WTC11 (cell line): ENCODE measurements at regions not wholly inside any gene's neighbourhood (a gene's known extent, or its start where the extent isn't known, plus 50 kb on each side); places are given as distances from the start of the nearest gene placed in this dataset.

ENCODE experiments used
- ATAC-seq: fragments of 200-7000 bp; cut with Tn5 transposase; 2 replicates; pipeline ENCODE4 v1.10.0; 2021; ENCODE audit warnings: mild to moderate bottlenecking, moderate library complexity
- CTCF ChIA-PET: fragments of 300-600 bp; sonication (Branson Sonifier 250); formaldehyde crosslinking; loops from one replicate; lab custom pipeline; 2021; ENCODE audit warnings: antibody characterized with exemption; lab: Charles Lee
- POLR2A ChIA-PET: fragments of 350-600 bp; sonication (Branson Sonifier 250); formaldehyde crosslinking; loops from one replicate; lab custom pipeline; 2021; ENCODE audit warnings: antibody characterized with exemption; lab: Charles Lee
- DNase-seq: peaks from one replicate; pipeline ENCODE4 v3.0.0; 2021; ENCODE audit warnings: low spot score
- H3K27ac Mint-ChIP-seq: 2 replicates; pipeline ENCODE4 v1.8.0; 2021; ENCODE audit warnings: mixed read lengths
- H3K27me3 Mint-ChIP-seq: 2 replicates; pipeline ENCODE4 v1.8.0; 2021; ENCODE audit warnings: low read depth, mild to moderate bottlenecking, moderate library complexity, mixed read lengths
- H3K36me3 Mint-ChIP-seq: 2 replicates; pipeline ENCODE4 v1.8.0; 2021; ENCODE audit warnings: mixed read lengths
- H3K4me1 Mint-ChIP-seq: 2 replicates; pipeline ENCODE4 v1.8.0; 2022; ENCODE audit warnings: mixed read lengths
- H3K4me3 Mint-ChIP-seq: 2 replicates; pipeline ENCODE4 v1.8.0; 2021; ENCODE audit warnings: mild to moderate bottlenecking, moderate library complexity, mixed read lengths
- H3K9me3 Mint-ChIP-seq: 2 replicates; pipeline ENCODE4 v1.8.0; 2021; ENCODE audit warnings: mixed read lengths
- CREB1 ChIP-seq: sonication (generic); formaldehyde crosslinking; IDR thresholded peaks from 2 replicates; pipeline ENCODE4 v1.8.0; 2023; ENCODE audit warnings: mild to moderate bottlenecking, missing genetic modification reagents
- GABPB1 ChIP-seq: sonication (generic); formaldehyde crosslinking; IDR thresholded peaks from 2 replicates; pipeline ENCODE4 v1.8.1; 2023; ENCODE audit warnings: mild to moderate bottlenecking, missing genetic modification reagents
- JAZF1 ChIP-seq: fragments of 250-450 bp; sonication (Bioruptor Pico); IDR thresholded peaks from 2 replicates; pipeline ENCODE4 v1.9.0; 2021; ENCODE audit warnings: moderate library complexity, mild to moderate bottlenecking, inconsistent platforms
- MYBL2 ChIP-seq: sonication (generic); formaldehyde crosslinking; IDR thresholded peaks from 2 replicates; pipeline ENCODE4 v1.8.1; 2023; ENCODE audit warnings: mild to moderate bottlenecking, moderate library complexity, missing genetic modification reagents
- NR1H2 ChIP-seq: sonication (generic); formaldehyde crosslinking; IDR thresholded peaks from 2 replicates; pipeline ENCODE4 v1.9.0; 2021; ENCODE audit warnings: mild to moderate bottlenecking, moderate library complexity, missing genetic modification reagents
- RORB ChIP-seq: fragments of 250-450 bp; sonication (Bioruptor Pico); IDR thresholded peaks from 2 replicates; pipeline ENCODE4 v1.9.0; 2021; ENCODE audit warnings: mild to moderate bottlenecking
- SOX15 ChIP-seq: fragments of 250-450 bp; sonication (Bioruptor Pico); IDR thresholded peaks from 2 replicates; pipeline ENCODE4 v1.9.0; 2021; ENCODE audit warnings: mild to moderate bottlenecking
- ZNF219 ChIP-seq: sonication (generic); formaldehyde crosslinking; IDR thresholded peaks from 2 replicates; pipeline ENCODE4 v1.8.0; 2023; ENCODE audit warnings: missing genetic modification reagents, mild to moderate bottlenecking, borderline replicate concordance
- ZNF232 ChIP-seq: sonication (generic); formaldehyde crosslinking; IDR thresholded peaks from 2 replicates; pipeline ENCODE4 v1.8.0; 2022; ENCODE audit warnings: mild to moderate bottlenecking, missing genetic modification reagents
- ZNF396 ChIP-seq: fragments of 250-450 bp; sonication (Bioruptor Pico); IDR thresholded peaks from 2 replicates; pipeline ENCODE4 v1.8.0; 2021; ENCODE audit warnings: mild to moderate bottlenecking, moderate library complexity, borderline replicate concordance
- TF ChIP-seq, protein P1 (sequence below): fragments of 250-450 bp; sonication (Bioruptor Pico); IDR thresholded peaks from 2 replicates; pipeline ENCODE4 v1.9.0; 2021; ENCODE audit warnings: mild to moderate bottlenecking
- TF ChIP-seq, protein P2 (sequence below): fragments of 250-450 bp; sonication (Bioruptor Pico); IDR thresholded peaks from 2 replicates; pipeline ENCODE4 v1.8.0; 2021; ENCODE audit warnings: mild to moderate bottlenecking
- TF ChIP-seq, protein P3 (sequence below): sonication (generic); formaldehyde crosslinking; IDR thresholded peaks from 2 replicates; pipeline ENCODE4 v1.8.0; 2023; ENCODE audit warnings: mild to moderate bottlenecking, missing genetic modification reagents
- TF ChIP-seq, protein P4 (sequence below): sonication (generic); formaldehyde crosslinking; conservative IDR thresholded peaks from 2 replicates; pipeline ENCODE4 v1.8.1; 2023; ENCODE audit warnings: mild to moderate bottlenecking, low read depth, missing genetic modification reagents, moderate library complexity
- TF ChIP-seq, protein P5 (sequence below): fragments of 250-450 bp; sonication (Bioruptor Pico); IDR thresholded peaks from 2 replicates; pipeline ENCODE4 v1.9.0; 2021; ENCODE audit warnings: mild to moderate bottlenecking, borderline replicate concordance
- TF ChIP-seq, protein P6 (sequence below): sonication (generic); formaldehyde crosslinking; IDR thresholded peaks from 2 replicates; pipeline ENCODE4 v1.8.0; 2023; ENCODE audit warnings: missing genetic modification reagents

DNA sequence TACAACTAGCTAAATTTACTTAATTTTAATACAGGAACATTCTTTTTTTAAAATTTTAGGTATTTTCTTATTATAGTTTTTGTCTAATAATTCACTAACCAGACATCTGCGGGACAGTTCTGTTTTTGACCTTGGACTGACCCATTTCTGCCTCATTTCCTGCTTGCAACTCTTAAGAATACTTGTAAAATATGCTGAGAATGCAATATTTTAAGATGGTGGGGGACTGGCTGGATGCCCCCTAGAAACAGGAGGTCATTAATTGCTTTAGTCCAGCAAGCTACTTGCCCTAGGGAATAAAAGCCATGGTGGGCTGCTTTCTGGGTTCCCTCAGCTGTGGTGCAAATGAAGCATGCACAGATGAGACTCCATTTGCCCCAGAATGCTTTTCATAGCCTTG, 2348.4 kb downstream of the PCDH7 start:
- no peak overlapping the region for H3K4me3 Mint-ChIP-seq
- no peak overlapping the region for H3K27ac Mint-ChIP-seq
- peaks cover 10% of the 10 kb centered on the region for H3K36me3 Mint-ChIP-seq
- DNase-seq (no peak), ATAC-seq (no peak)
- ChIA-PET POLR2A (no interaction called here), CTCF (no interaction called here)
- TF ChIP-seq JAZF1 (no peak), NR1H2 (no peak), RORB (no peak), MYBL2 (CRISPR knock-in tag) (no peak), SOX15 (CRISPR knock-in tag) (no peak), ZNF396 (no peak), GABPB1 (CRISPR knock-in tag) (no peak)
- TF ChIP-seq, protein P1, sequence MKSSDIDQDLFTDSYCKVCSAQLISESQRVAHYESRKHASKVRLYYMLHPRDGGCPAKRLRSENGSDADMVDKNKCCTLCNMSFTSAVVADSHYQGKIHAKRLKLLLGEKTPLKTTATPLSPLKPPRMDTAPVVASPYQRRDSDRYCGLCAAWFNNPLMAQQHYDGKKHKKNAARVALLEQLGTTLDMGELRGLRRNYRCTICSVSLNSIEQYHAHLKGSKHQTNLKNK = no peak
- TF ChIP-seq, protein P2, sequence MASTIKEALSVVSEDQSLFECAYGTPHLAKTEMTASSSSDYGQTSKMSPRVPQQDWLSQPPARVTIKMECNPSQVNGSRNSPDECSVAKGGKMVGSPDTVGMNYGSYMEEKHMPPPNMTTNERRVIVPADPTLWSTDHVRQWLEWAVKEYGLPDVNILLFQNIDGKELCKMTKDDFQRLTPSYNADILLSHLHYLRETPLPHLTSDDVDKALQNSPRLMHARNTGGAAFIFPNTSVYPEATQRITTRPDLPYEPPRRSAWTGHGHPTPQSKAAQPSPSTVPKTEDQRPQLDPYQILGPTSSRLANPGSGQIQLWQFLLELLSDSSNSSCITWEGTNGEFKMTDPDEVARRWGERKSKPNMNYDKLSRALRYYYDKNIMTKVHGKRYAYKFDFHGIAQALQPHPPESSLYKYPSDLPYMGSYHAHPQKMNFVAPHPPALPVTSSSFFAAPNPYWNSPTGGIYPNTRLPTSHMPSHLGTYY (CRISPR knock-in tag) = no peak
- TF ChIP-seq, protein P3, sequence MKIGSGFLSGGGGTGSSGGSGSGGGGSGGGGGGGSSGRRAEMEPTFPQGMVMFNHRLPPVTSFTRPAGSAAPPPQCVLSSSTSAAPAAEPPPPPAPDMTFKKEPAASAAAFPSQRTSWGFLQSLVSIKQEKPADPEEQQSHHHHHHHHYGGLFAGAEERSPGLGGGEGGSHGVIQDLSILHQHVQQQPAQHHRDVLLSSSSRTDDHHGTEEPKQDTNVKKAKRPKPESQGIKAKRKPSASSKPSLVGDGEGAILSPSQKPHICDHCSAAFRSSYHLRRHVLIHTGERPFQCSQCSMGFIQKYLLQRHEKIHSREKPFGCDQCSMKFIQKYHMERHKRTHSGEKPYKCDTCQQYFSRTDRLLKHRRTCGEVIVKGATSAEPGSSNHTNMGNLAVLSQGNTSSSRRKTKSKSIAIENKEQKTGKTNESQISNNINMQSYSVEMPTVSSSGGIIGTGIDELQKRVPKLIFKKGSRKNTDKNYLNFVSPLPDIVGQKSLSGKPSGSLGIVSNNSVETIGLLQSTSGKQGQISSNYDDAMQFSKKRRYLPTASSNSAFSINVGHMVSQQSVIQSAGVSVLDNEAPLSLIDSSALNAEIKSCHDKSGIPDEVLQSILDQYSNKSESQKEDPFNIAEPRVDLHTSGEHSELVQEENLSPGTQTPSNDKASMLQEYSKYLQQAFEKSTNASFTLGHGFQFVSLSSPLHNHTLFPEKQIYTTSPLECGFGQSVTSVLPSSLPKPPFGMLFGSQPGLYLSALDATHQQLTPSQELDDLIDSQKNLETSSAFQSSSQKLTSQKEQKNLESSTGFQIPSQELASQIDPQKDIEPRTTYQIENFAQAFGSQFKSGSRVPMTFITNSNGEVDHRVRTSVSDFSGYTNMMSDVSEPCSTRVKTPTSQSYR (CRISPR knock-in tag) = no peak
- TF ChIP-seq, protein P4, sequence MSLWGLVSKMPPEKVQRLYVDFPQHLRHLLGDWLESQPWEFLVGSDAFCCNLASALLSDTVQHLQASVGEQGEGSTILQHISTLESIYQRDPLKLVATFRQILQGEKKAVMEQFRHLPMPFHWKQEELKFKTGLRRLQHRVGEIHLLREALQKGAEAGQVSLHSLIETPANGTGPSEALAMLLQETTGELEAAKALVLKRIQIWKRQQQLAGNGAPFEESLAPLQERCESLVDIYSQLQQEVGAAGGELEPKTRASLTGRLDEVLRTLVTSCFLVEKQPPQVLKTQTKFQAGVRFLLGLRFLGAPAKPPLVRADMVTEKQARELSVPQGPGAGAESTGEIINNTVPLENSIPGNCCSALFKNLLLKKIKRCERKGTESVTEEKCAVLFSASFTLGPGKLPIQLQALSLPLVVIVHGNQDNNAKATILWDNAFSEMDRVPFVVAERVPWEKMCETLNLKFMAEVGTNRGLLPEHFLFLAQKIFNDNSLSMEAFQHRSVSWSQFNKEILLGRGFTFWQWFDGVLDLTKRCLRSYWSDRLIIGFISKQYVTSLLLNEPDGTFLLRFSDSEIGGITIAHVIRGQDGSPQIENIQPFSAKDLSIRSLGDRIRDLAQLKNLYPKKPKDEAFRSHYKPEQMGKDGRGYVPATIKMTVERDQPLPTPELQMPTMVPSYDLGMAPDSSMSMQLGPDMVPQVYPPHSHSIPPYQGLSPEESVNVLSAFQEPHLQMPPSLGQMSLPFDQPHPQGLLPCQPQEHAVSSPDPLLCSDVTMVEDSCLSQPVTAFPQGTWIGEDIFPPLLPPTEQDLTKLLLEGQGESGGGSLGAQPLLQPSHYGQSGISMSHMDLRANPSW = no peak
- TF ChIP-seq, protein P5, sequence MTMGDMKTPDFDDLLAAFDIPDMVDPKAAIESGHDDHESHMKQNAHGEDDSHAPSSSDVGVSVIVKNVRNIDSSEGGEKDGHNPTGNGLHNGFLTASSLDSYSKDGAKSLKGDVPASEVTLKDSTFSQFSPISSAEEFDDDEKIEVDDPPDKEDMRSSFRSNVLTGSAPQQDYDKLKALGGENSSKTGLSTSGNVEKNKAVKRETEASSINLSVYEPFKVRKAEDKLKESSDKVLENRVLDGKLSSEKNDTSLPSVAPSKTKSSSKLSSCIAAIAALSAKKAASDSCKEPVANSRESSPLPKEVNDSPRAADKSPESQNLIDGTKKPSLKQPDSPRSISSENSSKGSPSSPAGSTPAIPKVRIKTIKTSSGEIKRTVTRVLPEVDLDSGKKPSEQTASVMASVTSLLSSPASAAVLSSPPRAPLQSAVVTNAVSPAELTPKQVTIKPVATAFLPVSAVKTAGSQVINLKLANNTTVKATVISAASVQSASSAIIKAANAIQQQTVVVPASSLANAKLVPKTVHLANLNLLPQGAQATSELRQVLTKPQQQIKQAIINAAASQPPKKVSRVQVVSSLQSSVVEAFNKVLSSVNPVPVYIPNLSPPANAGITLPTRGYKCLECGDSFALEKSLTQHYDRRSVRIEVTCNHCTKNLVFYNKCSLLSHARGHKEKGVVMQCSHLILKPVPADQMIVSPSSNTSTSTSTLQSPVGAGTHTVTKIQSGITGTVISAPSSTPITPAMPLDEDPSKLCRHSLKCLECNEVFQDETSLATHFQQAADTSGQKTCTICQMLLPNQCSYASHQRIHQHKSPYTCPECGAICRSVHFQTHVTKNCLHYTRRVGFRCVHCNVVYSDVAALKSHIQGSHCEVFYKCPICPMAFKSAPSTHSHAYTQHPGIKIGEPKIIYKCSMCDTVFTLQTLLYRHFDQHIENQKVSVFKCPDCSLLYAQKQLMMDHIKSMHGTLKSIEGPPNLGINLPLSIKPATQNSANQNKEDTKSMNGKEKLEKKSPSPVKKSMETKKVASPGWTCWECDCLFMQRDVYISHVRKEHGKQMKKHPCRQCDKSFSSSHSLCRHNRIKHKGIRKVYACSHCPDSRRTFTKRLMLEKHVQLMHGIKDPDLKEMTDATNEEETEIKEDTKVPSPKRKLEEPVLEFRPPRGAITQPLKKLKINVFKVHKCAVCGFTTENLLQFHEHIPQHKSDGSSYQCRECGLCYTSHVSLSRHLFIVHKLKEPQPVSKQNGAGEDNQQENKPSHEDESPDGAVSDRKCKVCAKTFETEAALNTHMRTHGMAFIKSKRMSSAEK = no peak
- H3K9me3 Mint-ChIP-seq = peaks cover 29% of the 10 kb centered on the region
- H3K4me1 Mint-ChIP-seq = peaks cover under 1% of the 10 kb centered on the region
- H3K27me3 Mint-ChIP-seq = no peaks in the 10 kb centered on the region

DNA sequence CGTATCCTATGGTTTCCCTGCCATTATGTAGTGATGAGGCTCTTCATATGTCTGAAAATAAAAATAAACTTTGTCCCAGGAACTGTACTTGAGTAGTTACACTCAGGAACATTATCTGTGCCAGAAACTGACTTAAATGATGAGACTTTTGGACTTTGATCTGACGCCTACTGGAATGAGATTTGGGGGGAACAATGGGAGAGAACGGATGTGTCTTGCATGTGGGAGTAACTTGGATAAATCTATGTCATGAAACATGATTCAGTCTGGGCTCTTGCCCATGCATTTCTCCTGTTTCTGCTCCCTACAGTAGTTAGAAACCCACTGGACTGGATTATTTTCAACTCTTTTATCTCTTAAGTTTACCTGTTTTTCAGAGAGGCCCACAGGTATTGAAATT, 2351.4 kb downstream of the PCDH7 start:
- H3K4me1 Mint-ChIP-seq = peaks cover 6% of the 10 kb centered on the region
- ATAC-seq = no peak
- no peak for DNase-seq
- peaks cover 10% of the 10 kb centered on the region for H3K36me3 Mint-ChIP-seq
- H3K27me3 Mint-ChIP-seq = no peaks in the 10 kb centered on the region
- TF ChIP-seq, protein P6, sequence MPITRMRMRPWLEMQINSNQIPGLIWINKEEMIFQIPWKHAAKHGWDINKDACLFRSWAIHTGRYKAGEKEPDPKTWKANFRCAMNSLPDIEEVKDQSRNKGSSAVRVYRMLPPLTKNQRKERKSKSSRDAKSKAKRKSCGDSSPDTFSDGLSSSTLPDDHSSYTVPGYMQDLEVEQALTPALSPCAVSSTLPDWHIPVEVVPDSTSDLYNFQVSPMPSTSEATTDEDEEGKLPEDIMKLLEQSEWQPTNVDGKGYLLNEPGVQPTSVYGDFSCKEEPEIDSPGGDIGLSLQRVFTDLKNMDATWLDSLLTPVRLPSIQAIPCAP (CRISPR knock-in tag) = no peak
- no peak for TF ChIP-seq CREB1
- TF ChIP-seq ZNF232 = no peak
- no peak for TF ChIP-seq ZNF219 (CRISPR knock-in tag)
- CTCF ChIA-PET = no interaction called here
- POLR2A ChIA-PET = no interaction called here
- no peak overlapping the region for H3K27ac Mint-ChIP-seq
- H3K9me3 Mint-ChIP-seq = peaks cover 29% of the 10 kb centered on the region
- H3K4me3 Mint-ChIP-seq = no peak overlapping the region
